DMS153 (cell line): ENCODE measurements at regions not wholly inside any gene's neighbourhood (a gene's known extent, or its start where the extent isn't known, plus 50 kb on each side); places are given as distances from the start of the nearest gene placed in this dataset.

Source experiments
- DNase-seq: peaks from one replicate; lab custom pipeline; 2025; lab: John Stamatoyannopoulos, UW

DNA sequence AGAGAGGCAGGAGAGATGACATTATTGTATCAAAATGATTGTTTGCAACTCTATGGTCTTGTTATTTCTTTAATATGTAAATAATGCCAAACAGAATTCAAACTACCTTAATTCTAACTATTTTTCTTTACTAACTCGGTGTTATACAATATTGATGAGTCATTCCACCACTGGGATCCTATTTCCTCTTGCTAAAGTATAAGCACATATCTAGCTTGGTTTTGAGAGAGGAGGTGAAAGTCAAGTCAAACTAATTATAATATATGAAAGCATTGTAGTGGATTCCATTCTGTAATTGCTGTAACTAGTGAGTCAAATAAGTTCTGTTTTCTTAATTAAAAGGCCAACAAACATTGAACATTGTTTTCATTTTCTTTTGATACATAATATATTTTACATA lies 837.6 kb downstream of the PDHA2 start:
- DNase-seq: no peak

DNA sequence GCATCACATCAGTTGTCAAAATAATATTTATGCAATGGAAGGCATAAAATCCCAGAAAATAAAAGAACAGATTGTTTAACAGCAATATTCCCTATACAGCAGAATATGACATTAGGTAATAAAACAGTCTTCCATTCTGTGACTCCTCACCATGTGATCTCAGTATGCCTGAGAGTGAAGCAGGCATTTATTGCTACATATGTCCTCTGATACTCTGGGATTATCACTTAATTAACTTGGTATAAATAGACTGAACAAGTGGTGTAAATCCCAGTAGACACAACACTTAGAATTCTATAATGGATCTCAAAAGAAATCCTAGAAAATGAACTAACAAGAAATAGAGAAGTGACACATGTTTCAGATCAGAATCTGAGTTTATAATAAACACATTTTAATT lies 841.3 kb downstream of the PDHA2 start:
- no peak for DNase-seq

- no peak for DNase-seq
Observed at GRCh38 chr4:96685691-96686090, 845.8 kb downstream of the PDHA2 start.

DNA sequence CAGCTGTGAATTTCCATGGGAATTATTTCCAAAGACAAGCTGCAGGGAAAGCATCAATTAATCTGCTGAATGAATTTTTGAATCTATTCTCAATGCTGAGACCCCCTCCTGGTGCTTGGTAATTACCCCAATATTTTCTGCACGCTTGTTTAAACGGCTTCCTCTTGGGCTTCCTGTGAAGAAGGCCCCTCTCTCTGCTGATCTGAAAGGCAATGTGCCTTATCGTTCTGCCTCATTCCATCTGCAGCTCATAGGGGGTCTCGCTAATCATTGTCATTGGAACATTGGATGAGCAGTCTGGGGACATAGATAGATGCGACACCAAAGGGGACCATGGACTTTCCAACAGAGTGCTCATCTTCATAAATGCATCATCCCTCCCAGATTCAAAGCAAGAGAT lies 851.6 kb downstream of the PDHA2 start:
- DNase-seq: no peak

- no peak for DNase-seq
Observed at GRCh38 chr4:96698831-96699230, 858.9 kb downstream of the PDHA2 start.

DNA sequence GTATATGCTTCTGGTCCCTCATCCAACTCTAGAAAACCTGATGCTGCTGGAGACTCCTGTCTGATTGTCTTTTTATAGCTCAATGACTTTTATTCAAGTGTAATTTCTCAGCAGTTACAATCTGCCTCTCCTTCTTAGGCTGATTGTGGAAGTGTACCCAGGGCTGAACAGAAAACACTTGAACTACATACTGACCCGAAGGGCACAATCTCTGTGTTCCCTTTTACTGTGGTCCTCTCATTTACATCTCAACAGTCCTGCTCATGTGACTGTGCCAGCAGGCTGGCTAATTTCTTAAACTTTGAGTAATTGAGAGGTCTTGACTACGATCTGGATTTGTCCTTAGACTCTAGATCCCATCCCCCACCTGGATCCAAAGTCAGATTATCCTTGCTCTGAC lies 863.4 kb downstream of the PDHA2 start:
- DNase-seq: no peak

DNA sequence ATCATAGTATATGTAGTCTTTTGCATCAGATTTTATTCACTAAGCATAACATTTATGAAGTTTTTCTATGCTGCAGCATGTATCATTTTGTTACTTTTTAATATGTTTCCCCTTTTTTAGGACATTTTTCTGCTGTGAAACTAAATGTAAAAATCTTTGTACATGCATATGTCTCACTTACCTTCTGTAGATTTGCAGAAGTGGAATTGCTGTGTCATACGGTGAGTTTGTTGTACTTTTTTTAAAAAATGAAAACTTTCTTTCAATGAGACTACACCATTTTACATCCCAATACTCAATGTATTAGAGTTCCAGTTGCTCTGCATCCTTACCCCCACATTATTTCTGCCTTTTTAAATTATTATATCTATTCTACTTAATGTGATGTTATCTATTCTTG lies 868.9 kb downstream of the PDHA2 start:
- DNase-seq: no peak

DNA sequence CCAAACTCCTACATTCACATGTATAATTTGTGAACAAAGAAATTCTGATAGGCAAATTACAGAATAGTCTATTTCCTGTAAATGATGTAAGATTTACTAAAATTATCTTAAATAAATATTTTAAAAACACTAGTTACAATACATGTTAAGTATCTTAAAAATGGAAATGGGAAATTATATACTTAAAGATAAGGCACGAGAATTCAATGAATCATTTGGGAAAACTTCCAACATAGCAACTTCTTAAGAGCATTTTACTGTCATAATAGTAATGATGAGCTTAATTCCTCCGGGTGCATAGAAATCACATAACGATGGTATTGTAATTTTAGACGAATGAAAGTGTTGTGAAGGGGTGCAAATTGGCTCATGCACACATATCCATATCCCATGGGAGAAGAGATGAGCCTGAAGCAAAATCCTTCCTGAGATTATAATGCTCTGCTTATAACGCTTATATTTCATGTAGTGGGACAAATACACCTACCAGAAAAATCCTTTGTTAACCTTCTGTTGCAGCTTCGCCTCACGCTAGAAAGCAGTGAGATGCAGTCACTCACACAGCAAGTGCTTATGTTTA lies 873.5 kb downstream of the PDHA2 start:
- DNase-seq: no peak

DNA sequence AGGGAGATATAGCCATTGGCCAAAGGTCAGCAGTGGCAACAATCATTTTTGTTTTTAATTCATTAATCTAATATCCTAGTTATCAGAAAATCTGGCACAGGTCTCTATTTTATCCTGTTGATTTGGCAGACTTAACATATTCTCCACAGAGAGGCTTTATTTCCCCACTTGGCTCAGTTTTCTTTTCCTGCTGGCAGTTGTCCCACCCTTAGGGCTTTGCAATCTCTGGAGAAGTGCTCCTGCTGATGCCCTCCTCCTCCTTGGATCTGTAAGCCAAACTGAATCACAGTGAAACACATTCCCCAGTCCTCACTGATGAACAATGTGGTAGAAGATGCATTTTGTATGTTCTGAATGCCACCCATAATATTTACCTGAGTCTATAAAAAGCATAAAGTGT lies 889.7 kb downstream of the PDHA2 start:
- DNase-seq: no peak

DNA sequence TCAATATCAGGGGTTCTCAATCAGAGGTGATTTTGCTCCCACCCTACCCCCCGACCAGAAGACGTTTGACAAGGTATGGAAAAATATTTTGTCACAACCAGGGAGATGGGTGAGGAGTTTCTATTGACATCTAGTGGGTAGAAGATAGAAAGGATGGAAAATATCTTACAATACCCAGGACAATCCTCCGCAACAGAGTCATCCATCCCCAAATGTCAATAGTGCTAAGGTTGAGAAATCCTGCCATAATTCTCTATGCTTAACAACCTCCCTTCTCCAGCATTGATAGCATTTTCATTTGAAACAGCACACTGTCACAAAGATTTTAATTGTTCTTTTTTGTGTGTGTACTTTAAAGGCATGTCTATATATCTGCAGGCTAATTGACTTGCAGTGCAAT lies 890.5 kb downstream of the PDHA2 start:
- DNase-seq: no peak

DNA sequence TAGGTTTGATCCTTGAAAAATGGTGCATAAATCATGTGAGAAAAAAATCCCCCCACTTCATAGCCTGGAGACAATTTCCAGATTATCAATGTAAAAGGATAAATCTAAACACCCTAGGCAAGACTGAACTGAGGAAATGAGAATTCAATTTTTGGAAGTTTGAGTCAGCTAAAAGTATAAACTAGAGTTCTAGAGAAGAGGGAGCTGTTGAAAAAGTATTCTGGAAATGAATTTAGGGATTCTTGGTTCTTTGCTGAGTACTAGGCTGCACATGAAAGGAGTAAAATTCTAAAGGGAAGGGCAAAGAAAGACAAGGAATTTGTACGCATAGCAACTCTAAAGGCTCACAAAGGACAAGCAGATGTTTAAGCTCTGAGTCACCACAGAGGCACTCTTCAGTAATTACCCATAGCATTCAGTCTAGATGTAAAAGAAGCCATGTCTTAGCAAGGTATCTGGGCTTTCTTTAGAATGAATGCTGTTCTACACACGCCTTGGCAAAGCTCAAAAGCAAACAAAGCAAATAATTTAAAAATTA lies 896.5 kb downstream of the PDHA2 start:
- no peak for DNase-seq

GRCh38 chr4:96739101-96739500 lies 899.2 kb downstream of the PDHA2 start:
- DNase-seq: no peak

DNA sequence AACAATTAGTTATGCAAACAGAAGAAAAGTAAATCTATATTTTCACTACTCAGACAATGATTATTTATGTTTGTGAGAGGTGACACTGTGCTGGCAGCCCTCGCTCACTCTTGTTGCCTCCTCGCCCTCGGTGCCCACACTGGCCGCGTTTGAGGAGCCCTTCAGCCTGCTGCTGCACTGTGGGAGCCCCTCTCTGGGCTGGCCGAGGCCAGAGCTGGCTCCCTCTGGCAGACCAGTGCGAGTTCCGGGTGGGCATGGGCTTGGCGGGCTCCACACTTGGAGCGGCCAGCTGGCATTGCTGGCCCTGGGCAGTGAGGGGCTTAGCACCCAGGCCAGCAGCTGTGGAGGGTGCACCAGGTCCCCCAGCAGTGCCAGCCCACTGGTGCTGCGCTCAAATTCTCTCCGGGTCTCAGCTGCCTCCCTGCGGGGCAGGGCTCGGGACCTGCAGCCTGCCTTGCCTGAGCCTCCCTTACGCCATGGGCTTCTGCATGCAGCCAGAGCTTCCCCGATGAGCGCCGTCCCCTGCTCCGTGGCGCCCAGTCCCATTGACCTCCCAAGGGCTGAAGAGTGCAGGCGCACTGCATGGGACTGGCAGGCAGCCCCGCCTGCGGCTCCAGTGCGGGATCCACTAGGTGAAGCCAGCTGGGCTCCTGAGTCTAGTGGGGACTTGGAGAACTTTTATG lies 902.6 kb downstream of the PDHA2 start:
- no peak for DNase-seq

GRCh38 chr4:96744676-96745075 lies 904.8 kb downstream of the PDHA2 start:
- DNase-seq: no peak

DNA sequence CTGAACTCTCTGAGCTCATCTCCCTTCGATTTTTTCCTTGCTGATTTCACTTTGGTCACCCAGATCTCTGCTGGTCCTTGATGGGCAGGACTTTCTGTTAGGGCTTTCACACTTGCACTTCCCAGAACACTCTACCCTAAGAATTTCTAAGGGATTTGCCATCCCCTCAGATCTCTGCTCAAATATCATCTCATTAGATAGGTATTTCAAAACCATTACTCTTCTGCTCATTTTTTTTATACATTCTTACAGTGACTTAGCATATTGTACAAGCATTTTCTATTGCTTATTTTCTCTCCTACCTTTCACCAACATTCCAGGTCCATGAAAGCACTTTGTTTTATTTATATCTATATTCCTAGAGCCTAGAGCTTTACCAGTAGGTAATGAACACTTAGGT lies 913.3 kb downstream of the PDHA2 start:
- no peak for DNase-seq

- DNase-seq: no peak
Observed at GRCh38 chr4:96755569-96756484, 915.9 kb downstream of the PDHA2 start.

DNA sequence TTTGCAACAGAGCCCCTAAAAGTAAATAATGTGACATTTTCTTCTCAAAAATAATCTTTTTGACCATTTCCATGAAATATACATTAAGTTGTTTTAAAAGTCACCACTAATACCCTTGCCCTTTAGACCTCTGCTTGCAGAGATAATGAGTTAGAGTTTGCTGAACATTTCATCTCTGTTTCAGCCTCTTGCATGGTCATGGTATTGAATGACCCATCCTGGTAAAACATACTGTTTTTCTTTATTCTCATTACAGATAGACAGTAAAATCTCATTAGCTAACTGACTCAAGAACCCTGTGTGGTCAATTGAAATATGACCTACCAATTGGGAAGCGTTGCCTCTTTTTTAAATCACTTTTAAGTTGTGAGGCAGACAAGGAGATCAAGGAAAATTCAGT lies 916.7 kb downstream of the PDHA2 start:
- DNase-seq: no peak

GRCh38 chr4:96763546-96763945 lies 923.7 kb downstream of the PDHA2 start:
- DNase-seq: no peak

- no peak for DNase-seq
Observed at GRCh38 chr4:96766359-96766758, 926.5 kb downstream of the PDHA2 start.

DNA sequence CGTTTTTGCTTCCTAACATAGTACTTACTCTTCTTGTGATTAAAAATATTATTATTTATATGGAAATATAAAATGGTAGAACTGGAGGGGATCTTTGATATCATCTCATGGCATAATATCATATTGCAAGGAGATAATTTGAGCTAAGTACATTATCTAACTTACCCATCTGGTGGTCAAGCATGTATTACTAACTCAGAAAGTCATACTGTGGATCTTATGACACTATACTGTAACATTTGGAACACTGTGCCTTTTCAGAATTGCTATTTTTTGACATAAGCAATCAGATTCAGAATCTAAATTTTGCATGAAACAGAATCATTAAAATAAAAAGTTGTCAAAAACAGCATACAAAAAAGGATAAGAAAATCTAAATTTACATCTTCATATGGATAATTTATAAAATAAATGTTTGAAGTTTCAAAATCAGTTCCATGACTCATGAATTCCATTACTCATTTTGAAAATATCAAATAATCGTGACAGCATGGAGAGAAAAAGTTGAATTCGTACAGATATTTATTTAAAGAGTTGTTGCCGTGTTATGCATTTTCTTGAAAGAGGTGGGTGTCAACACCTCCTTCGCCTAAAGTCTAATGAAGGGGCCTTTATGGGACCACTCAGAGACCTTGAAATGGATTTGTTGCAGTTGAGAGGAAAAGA lies 928.1 kb downstream of the PDHA2 start:
- DNase-seq: no peak

DNA sequence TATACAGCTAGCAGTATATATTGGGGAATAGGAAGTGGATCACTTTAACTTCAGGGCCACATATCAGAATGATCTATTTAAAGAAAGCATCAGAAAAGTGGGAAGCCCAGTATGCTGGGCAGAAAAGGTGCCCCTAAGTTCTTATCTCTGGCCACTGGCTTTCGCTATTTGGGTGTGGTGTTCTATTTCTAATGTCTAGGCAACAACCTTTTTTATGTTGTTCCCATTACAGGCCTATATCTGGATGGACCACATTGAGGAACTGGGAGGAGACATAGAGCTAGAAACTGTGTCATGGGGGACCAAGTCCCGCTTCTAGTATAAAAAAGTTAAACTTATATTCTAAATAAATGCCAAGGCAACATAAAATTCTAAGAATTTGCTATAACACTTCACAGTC lies 935.6 kb downstream of the PDHA2 start:
- DNase-seq: no peak

DNA sequence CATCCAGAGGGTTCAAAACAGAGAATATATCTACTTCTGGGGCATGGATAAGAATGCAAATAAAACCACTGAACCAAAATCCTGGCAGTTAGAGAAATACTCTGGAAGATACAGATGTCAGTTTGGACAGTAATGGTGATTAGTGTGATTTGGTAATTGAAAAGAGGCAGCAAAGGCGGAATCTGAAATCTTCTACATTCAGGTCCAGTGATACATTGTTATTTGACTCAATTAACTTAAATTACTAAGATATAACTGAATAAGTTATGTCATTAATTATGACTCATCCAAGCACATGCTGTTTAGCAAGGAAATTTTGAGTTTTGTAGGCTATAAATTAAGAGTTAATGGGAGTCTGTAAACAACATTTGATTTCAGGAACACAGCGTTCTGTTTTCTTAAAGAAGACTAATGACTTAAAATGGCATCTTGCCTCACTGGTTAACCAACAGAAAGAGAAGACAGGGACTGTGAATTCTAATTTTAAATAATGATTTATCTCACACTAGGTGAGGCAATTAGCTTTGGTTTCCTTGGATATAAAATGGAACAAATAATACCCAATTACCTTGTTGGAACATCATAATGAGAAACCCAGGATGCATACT lies 937.1 kb downstream of the PDHA2 start:
- no peak for DNase-seq
